Sigmoid colon (tissue), 6 donors: ENCODE measurements at regions not wholly inside any gene's neighbourhood (a gene's known extent, or its start where the extent isn't known, plus 50 kb on each side); places are given as distances from the start of the nearest gene placed in this dataset.

Experiments used
- DNase-seq: peaks from one replicate; pipeline ENCODE4 v3.0.0-alpha.2; 2019
- H3K27ac ChIP-seq, 4 donors: fragments of 200-600 bp; sonication (generic); one replicate each; pipeline ENCODE4 v1.5.1; 2016 to 2019; ENCODE audit warnings: mild to moderate bottlenecking in 1 of 4
- H3K27me3 ChIP-seq, 3 donors: fragments of 200-600 bp; sonication (generic); one replicate each; pipeline ENCODE4 v1.5.1; 2019; ENCODE audit warnings: mild to moderate bottlenecking in 1 of 3
- H3K36me3 ChIP-seq, 4 donors: fragments of 200-600 bp; sonication (generic); one replicate each; pipeline ENCODE4 v1.5.1; 2016 to 2019
- H3K4me1 ChIP-seq, 4 donors: fragments of 200-600 bp; sonication (generic); one replicate each; pipeline ENCODE4 v1.5.1; 2017 to 2019
- H3K4me3 ChIP-seq, 4 donors: fragments of 200-600 bp; sonication (generic); one replicate each; pipeline ENCODE4 v1.5.1; 2017 to 2019; ENCODE audit warnings: mild to moderate bottlenecking in 2 of 4, moderate library complexity in 1 of 4
- H3K9me3 ChIP-seq, 4 donors: fragments of 200-600 bp in 3 of 4; sonication (generic) in 3 of 4; one replicate each; pipeline versions ENCODE4 v1.5.1 to v1.6.1; 2013 to 2019
- EP300 ChIP-seq, 4 donors: sonication (generic); formaldehyde crosslinking; IDR thresholded peaks; one replicate each; pipeline ENCODE4 v1.6.1; 2017; ENCODE audit warnings: antibody characterized with exemption in 4 of 4
- POLR2A ChIP-seq, 2 donors: fragments of 450-650 bp; IDR thresholded peaks; one replicate each; pipeline ENCODE4 v1.6.1; 2016; ENCODE audit warnings: antibody characterized with exemption in 2 of 2, mild to moderate bottlenecking in 2 of 2, moderate library complexity in 2 of 2
- POLR2AphosphoS5 ChIP-seq, 4 donors: sonication (generic); formaldehyde crosslinking; IDR thresholded peaks; one replicate each; pipeline ENCODE4 v1.6.1; 2017; ENCODE audit warnings: antibody characterized with exemption in 4 of 4
- WGBS, 2 donors: extraction: QIAGEN DNeasy Blood & Tissue Kit; methylation state at CpG; one replicate each; pipeline ENCODE4 v1.1.7; 2013; 5-methylcytosine and 5-hydroxymethylcytosine counted together
- intact Hi-C: fragments of 100-400 bp; cut with DNase I; formaldehyde crosslinking; loops from one replicate; pipeline ENCODE4 v1.15.1; 2023
- TF ChIP-seq, protein P1 (sequence below), 4 experiments: fragments of 450-650 bp in 3 of 4; fragments of 200-600 bp in 1 of 4; IDR thresholded peaks; one replicate each; pipeline ENCODE4 v1.5.1; 2016 to 2019; ENCODE audit warnings: antibody characterized with exemption in 4 of 4, mild to moderate bottlenecking in 3 of 4, moderate library complexity in 2 of 4
- donor health status: healthy with polysubstance abuse.
- donor health status: healthy.

DNA sequence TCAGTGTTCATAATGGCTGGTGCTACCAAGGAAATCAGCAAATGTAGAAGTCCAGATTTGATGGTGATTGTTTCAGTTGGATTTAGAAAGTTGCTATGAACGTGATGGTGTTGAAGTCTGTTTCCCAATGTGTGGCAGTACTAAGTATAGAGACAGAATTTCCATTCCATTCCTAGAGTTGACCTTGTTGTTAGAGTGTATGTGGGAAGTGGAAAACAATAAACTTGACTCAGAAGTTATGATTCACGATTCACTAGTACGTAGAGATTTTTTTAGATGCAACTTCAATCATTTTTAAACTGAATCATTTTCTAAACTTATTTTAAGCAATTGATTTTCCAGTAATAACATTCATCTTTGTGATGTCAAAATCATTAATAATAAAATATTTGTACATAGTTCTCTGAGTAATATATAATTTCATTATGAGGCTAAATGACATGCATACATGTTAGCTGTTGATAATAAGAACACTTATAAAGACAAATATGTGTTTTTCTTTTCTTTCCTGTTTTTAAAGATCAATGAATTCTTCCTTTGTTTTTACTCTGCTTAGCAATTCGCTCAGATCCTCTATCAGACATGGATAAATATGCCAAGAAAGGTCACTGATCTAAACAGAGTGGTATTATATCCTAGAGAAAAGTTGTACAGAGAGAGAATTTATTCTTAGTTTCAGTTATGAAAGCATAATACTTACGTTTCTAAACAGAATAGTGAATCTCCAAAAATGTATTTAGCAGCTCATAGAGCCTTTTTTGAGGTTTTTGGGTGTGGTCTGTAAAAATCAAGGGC is 108.8 kb upstream of the GPR149 start:
- intact Hi-C loops: no loop called here
- TF ChIP-seq, protein P1, sequence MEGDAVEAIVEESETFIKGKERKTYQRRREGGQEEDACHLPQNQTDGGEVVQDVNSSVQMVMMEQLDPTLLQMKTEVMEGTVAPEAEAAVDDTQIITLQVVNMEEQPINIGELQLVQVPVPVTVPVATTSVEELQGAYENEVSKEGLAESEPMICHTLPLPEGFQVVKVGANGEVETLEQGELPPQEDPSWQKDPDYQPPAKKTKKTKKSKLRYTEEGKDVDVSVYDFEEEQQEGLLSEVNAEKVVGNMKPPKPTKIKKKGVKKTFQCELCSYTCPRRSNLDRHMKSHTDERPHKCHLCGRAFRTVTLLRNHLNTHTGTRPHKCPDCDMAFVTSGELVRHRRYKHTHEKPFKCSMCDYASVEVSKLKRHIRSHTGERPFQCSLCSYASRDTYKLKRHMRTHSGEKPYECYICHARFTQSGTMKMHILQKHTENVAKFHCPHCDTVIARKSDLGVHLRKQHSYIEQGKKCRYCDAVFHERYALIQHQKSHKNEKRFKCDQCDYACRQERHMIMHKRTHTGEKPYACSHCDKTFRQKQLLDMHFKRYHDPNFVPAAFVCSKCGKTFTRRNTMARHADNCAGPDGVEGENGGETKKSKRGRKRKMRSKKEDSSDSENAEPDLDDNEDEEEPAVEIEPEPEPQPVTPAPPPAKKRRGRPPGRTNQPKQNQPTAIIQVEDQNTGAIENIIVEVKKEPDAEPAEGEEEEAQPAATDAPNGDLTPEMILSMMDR (IDR thresholded peaks at IDR 0.05): no peak
- TF ChIP-seq POLR2AphosphoS5 (IDR thresholded peaks at IDR 0.05): no peak
- no peak for TF ChIP-seq EP300 (IDR thresholded peaks at IDR 0.05)
- no peak for TF ChIP-seq POLR2A (IDR thresholded peaks at IDR 0.05)
- Histone ChIP-seq H3K36me3 (no peaks in the 10 kb centered on the region), H3K27ac (no peak overlapping the region), H3K27me3 (no peaks in the 10 kb centered on the region), H3K4me3 (no peak overlapping the region), H3K9me3 (no peaks in the 10 kb centered on the region), H3K4me1 (no peaks in the 10 kb centered on the region)
- WGBS, 2 donors: 69 to 76% methylated on average over 5 of the region's 5 CpGs
- no peak for DNase-seq

DNA sequence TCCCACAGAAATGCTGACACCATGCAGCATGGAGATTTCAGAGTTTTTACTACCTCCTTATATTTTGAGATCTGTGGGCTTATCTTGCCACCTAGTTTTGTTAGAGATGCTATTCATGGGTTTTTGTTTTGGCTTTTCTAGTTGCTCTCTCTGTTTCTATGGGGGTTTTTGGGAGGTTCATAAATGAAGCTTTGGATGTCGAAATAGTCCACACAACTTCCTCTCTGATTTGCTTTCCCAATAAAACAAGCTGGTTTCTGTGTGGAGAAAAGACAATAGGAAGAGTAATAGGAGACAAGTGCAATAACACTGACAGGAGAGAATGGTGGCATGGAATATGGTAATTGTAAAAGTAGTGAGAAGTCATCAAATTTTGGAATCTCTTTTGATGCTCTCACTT is 106.8 kb upstream of the GPR149 start:
- intact Hi-C loops: no loop called here

DNA sequence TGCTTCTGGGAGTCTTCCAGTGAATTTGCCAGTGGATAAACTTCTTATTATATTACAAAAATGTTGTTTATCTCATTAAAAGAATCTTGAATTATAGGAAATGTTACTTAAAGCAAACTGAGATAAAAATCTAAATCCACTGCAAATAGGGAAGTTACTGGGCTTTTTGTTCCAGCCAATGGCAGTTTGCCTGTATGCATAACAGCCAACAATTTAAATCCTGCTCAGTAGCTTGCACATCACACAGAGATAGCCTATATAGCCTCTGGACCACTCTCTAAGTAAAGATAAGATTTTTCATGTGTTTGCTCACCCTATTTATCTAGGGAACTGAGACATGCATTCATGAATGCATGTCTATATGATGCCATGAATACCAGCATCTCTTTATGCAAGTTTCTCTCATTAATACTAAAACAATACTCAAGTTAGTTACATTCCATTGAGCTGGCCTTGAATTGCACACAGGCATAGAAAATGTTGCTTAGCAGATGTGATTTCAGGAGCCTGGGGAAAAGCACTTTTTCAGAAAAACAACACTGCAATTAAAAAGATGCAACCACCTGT is 92.1 kb upstream of the GPR149 start:
- no peak for DNase-seq
- Histone ChIP-seq H3K27me3 (no peaks in the 10 kb centered on the region), H3K4me3 (no peak overlapping the region), H3K27ac (no peak overlapping the region), H3K36me3 (no peaks in the 10 kb centered on the region), H3K4me1 (no peaks in the 10 kb centered on the region), H3K9me3 (no peaks in the 10 kb centered on the region)
- TF ChIP-seq POLR2A (IDR thresholded peaks at IDR 0.05) (no peak), EP300 (IDR thresholded peaks at IDR 0.05) (no peak), POLR2AphosphoS5 (IDR thresholded peaks at IDR 0.05) (no peak)
- TF ChIP-seq, protein P1 (IDR thresholded peaks at IDR 0.05): no peak
- intact Hi-C loops: no loop called here

More for the DNA sequence above, 106.8 kb upstream of the GPR149 start:
- Histone ChIP-seq H3K4me1 (no peaks in the 10 kb centered on the region), H3K4me3 (no peak overlapping the region), H3K27ac (no peak overlapping the region), H3K36me3 (no peaks in the 10 kb centered on the region), H3K27me3 (no peaks in the 10 kb centered on the region), H3K9me3 (no peaks in the 10 kb centered on the region)
- no peak for DNase-seq
- TF ChIP-seq EP300 (IDR thresholded peaks at IDR 0.05) (no peak), POLR2AphosphoS5 (IDR thresholded peaks at IDR 0.05) (no peak), POLR2A (IDR thresholded peaks at IDR 0.05) (no peak)
- TF ChIP-seq, protein P1 (IDR thresholded peaks at IDR 0.05): no peak
- WGBS, 2 donors: 54 to 74% methylated on average over 1 of the region's 1 CpG

DNA sequence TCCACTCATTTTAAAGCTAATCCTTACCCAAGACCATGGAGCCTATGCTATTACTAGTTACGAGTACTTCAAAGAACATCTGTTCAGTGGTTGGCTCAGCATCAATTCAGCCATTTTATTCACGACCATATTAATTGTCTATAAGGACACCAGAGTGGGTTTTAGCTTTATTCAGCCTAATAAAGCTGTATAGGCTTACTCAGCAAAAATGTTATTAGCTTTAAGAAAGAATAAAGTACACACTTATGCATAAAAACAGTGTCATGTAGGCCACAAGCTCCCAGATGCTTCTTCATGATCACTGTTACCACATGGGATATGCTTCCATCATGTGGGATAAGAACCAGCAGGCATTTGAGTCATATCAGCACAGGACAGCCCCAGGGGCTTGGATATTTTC is 87.4 kb upstream of the GPR149 start:
- Histone ChIP-seq H3K36me3 (no peaks in the 10 kb centered on the region), H3K4me1 (no peaks in the 10 kb centered on the region), H3K27ac (no peak overlapping the region), H3K4me3 (no peak overlapping the region), H3K9me3 (no peaks in the 10 kb centered on the region), H3K27me3 (no peaks in the 10 kb centered on the region)
- TF ChIP-seq POLR2A (IDR thresholded peaks at IDR 0.05): no peak
- TF ChIP-seq, protein P1 (IDR thresholded peaks at IDR 0.05): no peak
- TF ChIP-seq EP300 (IDR thresholded peaks at IDR 0.05): no peak
- TF ChIP-seq POLR2AphosphoS5 (IDR thresholded peaks at IDR 0.05): no peak
- 44 to 75% methylated on average over 2 of the region's 2 CpGs for WGBS, 2 donors
- no peak for DNase-seq
- intact Hi-C loops: no loop called here
